Gastrocnemius medialis (tissue), 4 donors: ENCODE measurements at regions not wholly inside any gene's neighbourhood (a gene's known extent, or its start where the extent isn't known, plus 50 kb on each side); places are given as distances from the start of the nearest gene placed in this dataset.

ENCODE experiments used
- ATAC-seq, 2 donors: fragments of 150-250 bp; one replicate each; pipeline ENCODE4 v1.9.1; 2016
- DNase-seq, 2 donors: peaks; one replicate each; pipeline ENCODE4 v3.0.0-alpha.2; 2019
- H3K27ac ChIP-seq, 4 donors: fragments of 200-600 bp; sonication (generic); 1 replicate in 1 of 4; 2 replicates in 3 of 4; pipeline ENCODE4 v1.5.1; 2016 to 2018; ENCODE audit warnings: mild to moderate bottlenecking in 2 of 4, moderate library complexity in 1 of 4
- H3K27me3 ChIP-seq, 3 donors: fragments of 200-600 bp; sonication (generic) in 2 of 3; 1 replicate in 1 of 3; 2 replicates in 2 of 3; pipeline versions ENCODE4 v1.5.1 to v1.6.0; 2016 to 2019; ENCODE audit warnings: mild to moderate bottlenecking in 1 of 3, moderate library complexity in 1 of 3
- H3K36me3 ChIP-seq, 2 donors: fragments of 200-600 bp; sonication (generic) in 1 of 2; one replicate each; pipeline ENCODE4 v1.5.1; 2017 to 2018
- H3K4me1 ChIP-seq, 2 donors: fragments of 200-600 bp; sonication (generic) in 1 of 2; one replicate each; pipeline ENCODE4 v1.5.1; 2016 to 2017; ENCODE audit warnings: mild to moderate bottlenecking in 2 of 2
- H3K4me3 ChIP-seq, 4 donors: fragments of 200-600 bp; sonication (generic) in 3 of 4; 1 replicate in 1 of 4; 2 replicates in 3 of 4; pipeline ENCODE4 v1.5.1; 2016 to 2019; ENCODE audit warnings: mild to moderate bottlenecking in 2 of 4
- H3K9me3 ChIP-seq, 3 donors: fragments of 200-600 bp; sonication (generic) in 2 of 3; 1 replicate in 1 of 3; 2 replicates in 2 of 3; pipeline ENCODE4 v1.5.1; 2016 to 2019
- POLR2A ChIP-seq, 2 donors: fragments of 450-650 bp; IDR thresholded peaks; one replicate each; pipeline ENCODE4 v1.6.1; 2017; ENCODE audit warnings: antibody characterized with exemption in 2 of 2, mild to moderate bottlenecking in 2 of 2, moderate library complexity in 2 of 2
- in situ Hi-C, 4 donors: fragments of 200-750 bp; cut with MboI; loops; one replicate each; pipeline versions ENCODE4 v1.15.0 to v1.8.0; 2017; ENCODE audit warnings: low sequenced_read_pairs in 4 of 4
- intact Hi-C: fragments of 100-400 bp; cut with DNase I; formaldehyde crosslinking; loops from one replicate; pipeline ENCODE4 v1.15.1; 2023; ENCODE audit warnings: low total_unique reads
- TF ChIP-seq, protein P1 (sequence below), 5 experiments: fragments of 450-650 bp in 3 of 5; fragments of 200-600 bp in 2 of 5; sonication (generic) in 2 of 5; IDR thresholded peaks in 4 of 5; conservative IDR thresholded peaks in 1 of 5; 1 replicate in 4 of 5; 2 replicates in 1 of 5; pipeline ENCODE4 v1.5.1; 2016 to 2019; ENCODE audit warnings: antibody characterized with exemption in 5 of 5, mild to moderate bottlenecking in 3 of 5, moderate library complexity in 3 of 5

- no peak overlapping the region for H3K27ac ChIP-seq
- H3K9me3 ChIP-seq: no peaks in the 10 kb centered on the region
- TF ChIP-seq, protein P1, sequence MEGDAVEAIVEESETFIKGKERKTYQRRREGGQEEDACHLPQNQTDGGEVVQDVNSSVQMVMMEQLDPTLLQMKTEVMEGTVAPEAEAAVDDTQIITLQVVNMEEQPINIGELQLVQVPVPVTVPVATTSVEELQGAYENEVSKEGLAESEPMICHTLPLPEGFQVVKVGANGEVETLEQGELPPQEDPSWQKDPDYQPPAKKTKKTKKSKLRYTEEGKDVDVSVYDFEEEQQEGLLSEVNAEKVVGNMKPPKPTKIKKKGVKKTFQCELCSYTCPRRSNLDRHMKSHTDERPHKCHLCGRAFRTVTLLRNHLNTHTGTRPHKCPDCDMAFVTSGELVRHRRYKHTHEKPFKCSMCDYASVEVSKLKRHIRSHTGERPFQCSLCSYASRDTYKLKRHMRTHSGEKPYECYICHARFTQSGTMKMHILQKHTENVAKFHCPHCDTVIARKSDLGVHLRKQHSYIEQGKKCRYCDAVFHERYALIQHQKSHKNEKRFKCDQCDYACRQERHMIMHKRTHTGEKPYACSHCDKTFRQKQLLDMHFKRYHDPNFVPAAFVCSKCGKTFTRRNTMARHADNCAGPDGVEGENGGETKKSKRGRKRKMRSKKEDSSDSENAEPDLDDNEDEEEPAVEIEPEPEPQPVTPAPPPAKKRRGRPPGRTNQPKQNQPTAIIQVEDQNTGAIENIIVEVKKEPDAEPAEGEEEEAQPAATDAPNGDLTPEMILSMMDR (IDR thresholded peaks at IDR 0.05 in 4 of 5, conservative IDR thresholded peaks at IDR 0.05 in 1 of 5): no peak
- TF ChIP-seq POLR2A (IDR thresholded peaks at IDR 0.05): no peak
- no peaks in the 10 kb centered on the region for H3K36me3 ChIP-seq
- no peaks in the 10 kb centered on the region for H3K4me1 ChIP-seq
- ATAC-seq (no peak), DNase-seq (no peak)
- no peak overlapping the region for H3K4me3 ChIP-seq
- intact Hi-C loops: no loop called here
- in situ Hi-C loops: no loop called here
- H3K27me3 ChIP-seq: no peaks in the 10 kb centered on the region
These were observed 249.7 kb upstream of the AVPR1A start for GRCh38 chr12:63400718-63401117.

- ATAC-seq: no peak
- H3K36me3 ChIP-seq: no peaks in the 10 kb centered on the region
- DNase-seq: no peak
- H3K4me3 ChIP-seq: no peak overlapping the region
- H3K27me3 ChIP-seq: no peaks in the 10 kb centered on the region
- in situ Hi-C loops: no loop called here
- no peaks in the 10 kb centered on the region for H3K4me1 ChIP-seq
- intact Hi-C loops: no loop called here
- TF ChIP-seq, protein P1 (IDR thresholded peaks at IDR 0.05 in 4 of 5, conservative IDR thresholded peaks at IDR 0.05 in 1 of 5): no peak
- no peak for TF ChIP-seq POLR2A (IDR thresholded peaks at IDR 0.05)
- H3K9me3 ChIP-seq: no peaks in the 10 kb centered on the region
- H3K27ac ChIP-seq: no peak overlapping the region
These were observed 249.3 kb upstream of the AVPR1A start for GRCh38 chr12:63400318-63400717.

DNA sequence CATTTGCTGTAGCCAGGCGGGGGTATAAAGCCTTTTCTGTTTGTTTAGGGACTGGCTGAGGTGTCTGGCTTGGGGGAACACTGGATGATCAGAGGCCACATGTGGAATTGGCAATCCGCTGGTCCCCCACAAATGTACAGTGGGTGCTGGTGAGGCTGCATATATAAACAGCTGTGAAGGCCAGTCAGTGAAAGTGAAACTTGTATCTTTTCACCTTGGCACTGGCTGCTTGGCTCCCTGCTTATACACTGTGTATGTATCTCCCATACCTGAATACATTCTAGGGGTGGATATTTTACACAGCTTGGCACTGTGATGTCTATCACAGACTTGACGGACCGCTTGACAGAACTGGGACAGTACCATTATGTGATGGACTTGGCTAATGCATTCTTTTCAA, 246.8 kb upstream of the AVPR1A start:
- TF ChIP-seq, protein P1 (IDR thresholded peaks at IDR 0.05 in 4 of 5, conservative IDR thresholded peaks at IDR 0.05 in 1 of 5): no peak
- TF ChIP-seq POLR2A (IDR thresholded peaks at IDR 0.05): no peak
- Histone ChIP-seq H3K9me3 (no peaks in the 10 kb centered on the region), H3K27ac (no peak overlapping the region), H3K36me3 (no peaks in the 10 kb centered on the region), H3K27me3 (no peaks in the 10 kb centered on the region), H3K4me1 (no peaks in the 10 kb centered on the region), H3K4me3 (no peak overlapping the region)
- DNase-seq (no peak), ATAC-seq (no peak)
- intact Hi-C loops (no loop called here), in situ Hi-C loops (no loop called here)

DNA sequence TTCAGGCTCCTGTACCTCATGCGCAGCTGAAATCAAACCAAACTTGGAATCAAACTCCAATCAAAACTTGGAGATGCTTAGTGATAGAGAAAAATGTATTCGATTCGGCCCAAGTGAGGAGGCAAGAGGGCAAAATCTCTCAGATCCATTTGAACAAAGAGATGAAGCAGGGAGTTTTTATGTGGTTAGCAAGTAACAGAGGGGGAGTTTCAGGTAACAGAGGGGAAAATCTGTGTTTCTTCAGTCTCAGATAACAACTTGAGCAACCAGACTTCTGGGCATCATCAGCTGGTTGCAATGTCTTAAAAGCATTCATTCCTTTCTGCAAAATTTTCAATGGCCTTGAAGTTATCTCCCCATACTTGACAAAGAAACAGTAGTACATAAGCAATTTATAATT, 245.1 kb upstream of the AVPR1A start:
- H3K9me3 ChIP-seq: no peaks in the 10 kb centered on the region
- DNase-seq: no peak
- H3K27ac ChIP-seq: no peak overlapping the region
- intact Hi-C loops: no loop called here
- ATAC-seq: no peak
- in situ Hi-C loops: no loop called here
- no peak for TF ChIP-seq POLR2A (IDR thresholded peaks at IDR 0.05)
- TF ChIP-seq, protein P1 (IDR thresholded peaks at IDR 0.05 in 4 of 5, conservative IDR thresholded peaks at IDR 0.05 in 1 of 5): no peak
- no peaks in the 10 kb centered on the region for H3K4me1 ChIP-seq
- H3K36me3 ChIP-seq: no peaks in the 10 kb centered on the region
- no peaks in the 10 kb centered on the region for H3K27me3 ChIP-seq
- H3K4me3 ChIP-seq: no peak overlapping the region

DNA sequence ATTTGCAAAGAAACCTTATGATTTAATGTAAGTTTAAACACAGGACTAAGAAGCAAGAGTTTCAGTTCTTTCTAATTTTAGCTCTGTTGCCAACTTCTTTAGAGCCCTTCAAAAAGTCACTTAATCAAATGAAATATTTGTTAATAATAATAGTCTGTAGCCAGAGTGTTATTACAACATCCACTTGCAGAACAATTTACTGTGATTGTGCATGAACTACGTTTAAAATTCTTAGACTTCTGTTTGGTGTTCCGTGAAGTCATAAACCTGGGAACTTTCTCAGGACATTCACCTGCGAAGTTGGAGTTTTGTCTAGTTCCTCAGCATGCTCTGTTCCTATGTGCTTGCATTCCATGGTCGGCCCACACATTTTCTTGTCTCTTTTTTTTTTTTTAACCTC, 244.0 kb upstream of the AVPR1A start:
- intact Hi-C loops (no loop called here), in situ Hi-C loops (no loop called here)
- no peak overlapping the region for H3K27ac ChIP-seq
- TF ChIP-seq, protein P1 (IDR thresholded peaks at IDR 0.05 in 4 of 5, conservative IDR thresholded peaks at IDR 0.05 in 1 of 5): no peak
- TF ChIP-seq POLR2A (IDR thresholded peaks at IDR 0.05): no peak
- H3K36me3 ChIP-seq: no peaks in the 10 kb centered on the region
- no peak for ATAC-seq
- no peaks in the 10 kb centered on the region for H3K4me1 ChIP-seq
- no peak for DNase-seq
- H3K4me3 ChIP-seq: no peak overlapping the region
- H3K27me3 ChIP-seq: no peaks in the 10 kb centered on the region
- no peaks in the 10 kb centered on the region for H3K9me3 ChIP-seq
